Neural cell (in vitro differentiated cells): ENCODE measurements at regions not wholly inside any gene's neighbourhood (a gene's known extent, or its start where the extent isn't known, plus 50 kb on each side); places are given as distances from the start of the nearest gene placed in this dataset.

ENCODE experiments used
- H2AFZ ChIP-seq: fragments of 200-600, 300-800 bp; sonication (generic), shearing (Covaris generic); 2 replicates; pipeline ENCODE4 v1.6.0; 2014; ENCODE audit warnings: low read depth, mild to moderate bottlenecking, antibody characterized with exemption, low read length, moderate library complexity
- H3F3A ChIP-seq: fragments of 200-600 bp; shearing (Covaris generic); 2 replicates; pipeline ENCODE4 v1.6.1; 2016; ENCODE audit warnings: mild to moderate bottlenecking, moderate library complexity, mixed read lengths, antibody characterized with exemption, low read length; ENCODE audit not compliant: insufficient read depth, poor library complexity, severe bottlenecking
- H3K27ac ChIP-seq: fragments of 200-600, 300-800 bp; sonication (generic), shearing (Covaris generic); 2 replicates; pipeline ENCODE4 v1.5.1; 2014; ENCODE audit warnings: mild to moderate bottlenecking, low read length, moderate library complexity
- H3K27me3 ChIP-seq: fragments of 300-800, 200-600 bp; sonication (generic), shearing (Covaris generic); 2 replicates; pipeline ENCODE4 v1.6.0; 2014; ENCODE audit warnings: mild to moderate bottlenecking, low read depth, low read length, moderate library complexity; ENCODE audit not compliant: insufficient read depth
- H3K36me3 ChIP-seq: fragments of 300-800, 200-600 bp; sonication (generic), shearing (Covaris generic); 2 replicates; pipeline ENCODE4 v1.5.1; 2014; ENCODE audit warnings: mild to moderate bottlenecking, antibody characterized with exemption, low read length, moderate library complexity; ENCODE audit not compliant: insufficient read depth
- H3K4me2 ChIP-seq: fragments of 300-800, 200-600 bp; sonication (generic), shearing (Covaris generic); 2 replicates; pipeline ENCODE4 v1.6.0; 2014; ENCODE audit warnings: mild to moderate bottlenecking, low read length
- H3K4me3 ChIP-seq: fragments of 300-800, 200-600 bp; sonication (generic), shearing (Covaris generic); 2 replicates; pipeline ENCODE4 v1.5.1; 2014; ENCODE audit warnings: mild to moderate bottlenecking, low read length, moderate library complexity
- H3K79me2 ChIP-seq: fragments of 200-600 bp; shearing (Covaris generic); replicated peaks from 2 replicates; pipeline ENCODE4 v1.6.0; 2014; ENCODE audit warnings: mild to moderate bottlenecking, low read length, moderate library complexity; ENCODE audit not compliant: insufficient read depth
- H3K9ac ChIP-seq: fragments of 300-800, 200-600 bp; sonication (generic), shearing (Covaris generic); 2 replicates; pipeline ENCODE4 v1.6.1; 2016; ENCODE audit warnings: mild to moderate bottlenecking, low read length, mixed read lengths
- H3K9me2 ChIP-seq: fragments of 200-600 bp; shearing (Covaris generic); 2 replicates; pipeline ENCODE4 v1.6.1; 2016; ENCODE audit warnings: mild to moderate bottlenecking, low read length, mixed read lengths; ENCODE audit not compliant: insufficient read depth
- H3K9me3 ChIP-seq: fragments of 200-600, 300-800 bp; sonication (generic), shearing (Covaris generic); 2 replicates; pipeline ENCODE4 v1.6.1; 2016; ENCODE audit warnings: mild to moderate bottlenecking, mixed run types, low read length, moderate library complexity, mixed read lengths
- H4K20me1 ChIP-seq: fragments of 200-600 bp; shearing (Covaris generic); 2 replicates; pipeline ENCODE4 v1.6.1; 2016; ENCODE audit warnings: mild to moderate bottlenecking, mixed run types; ENCODE audit not compliant: insufficient read depth
- EP300 ChIP-seq: fragments of 450-650 bp; conservative IDR thresholded peaks from 2 replicates; pipeline ENCODE4 v1.6.1; 2014; ENCODE audit warnings: antibody characterized with exemption, mild to moderate bottlenecking, moderate library complexity; ENCODE audit not compliant: poor library complexity, severe bottlenecking
- EZH2 ChIP-seq: fragments of 200-600, 300-800 bp; shearing (Covaris generic), sonication (generic); IDR thresholded peaks from 2 replicates; pipeline ENCODE4 v1.6.1; 2014; ENCODE audit warnings: antibody characterized with exemption, low read length, borderline replicate concordance, mild to moderate bottlenecking; ENCODE audit not compliant: insufficient read depth, poor library complexity, severe bottlenecking
- MXI1 ChIP-seq: fragments of 450-650 bp; conservative IDR thresholded peaks from 2 replicates; pipeline ENCODE4 v1.6.1; 2014; ENCODE audit warnings: antibody characterized with exemption, mild to moderate bottlenecking; ENCODE audit not compliant: poor library complexity, severe bottlenecking
- POLR2AphosphoS5 ChIP-seq: IDR thresholded peaks from 2 replicates; pipeline ENCODE4 v1.6.1; 2012
- RAD21 ChIP-seq: fragments of 450-650 bp; conservative IDR thresholded peaks from 2 replicates; pipeline ENCODE4 v1.6.1; 2014; ENCODE audit warnings: antibody characterized with exemption, mild to moderate bottlenecking, moderate library complexity
- SMC3 ChIP-seq: fragments of 450-650 bp; conservative IDR thresholded peaks from 2 replicates; pipeline ENCODE4 v1.6.1; 2014; ENCODE audit warnings: antibody characterized with exemption, mild to moderate bottlenecking, moderate library complexity; ENCODE audit not compliant: poor library complexity
- TAF1 ChIP-seq: IDR thresholded peaks from 2 replicates; pipeline ENCODE4 v1.6.1; 2012; ENCODE audit warnings: low read depth
- TF ChIP-seq, protein P1 (sequence below): fragments of 450-650 bp; IDR thresholded peaks from 2 replicates; pipeline ENCODE4 v1.5.1; 2014; ENCODE audit warnings: antibody characterized with exemption, mild to moderate bottlenecking, moderate library complexity; ENCODE audit not compliant: poor library complexity, severe bottlenecking
- TF ChIP-seq, protein P2 (sequence below): IDR thresholded peaks from 2 replicates; pipeline ENCODE4 v1.6.1; 2012; ENCODE audit warnings: borderline replicate concordance

DNA sequence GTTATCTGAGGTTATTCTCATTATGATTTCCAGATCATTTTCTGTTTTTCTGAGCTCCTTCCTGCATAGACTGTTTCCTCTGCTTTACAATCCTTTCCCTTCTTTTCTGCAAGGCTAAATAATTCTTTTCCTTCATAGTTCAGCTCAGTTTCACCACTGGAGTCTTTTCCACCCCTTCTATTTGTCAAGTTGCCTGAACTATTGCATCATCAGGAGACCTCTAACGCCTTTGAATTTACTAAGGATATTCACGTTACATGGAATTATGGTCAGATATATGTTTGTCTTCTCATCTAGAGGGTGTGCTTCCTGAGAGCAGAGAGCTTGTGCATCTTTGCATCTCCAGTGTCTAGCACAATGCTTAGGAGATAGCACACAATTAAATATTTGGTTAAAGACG lies 140.4 kb upstream of the CA10 start:
- Histone ChIP-seq H3K36me3 (no peaks in the 10 kb centered on the region), H3K9me3 (no peaks in the 10 kb centered on the region), H3K4me3 (no peak overlapping the region), H3K27ac (no peak overlapping the region), H3F3A (no peaks in the 10 kb centered on the region), H3K79me2 (no peaks in the 10 kb centered on the region), H3K9ac (no peak overlapping the region), H4K20me1 (no peaks in the 10 kb centered on the region), H3K4me2 (no peak overlapping the region), H3K27me3 (no peaks in the 10 kb centered on the region), H3K9me2 (no peaks in the 10 kb centered on the region), H2AFZ (no peak overlapping the region)
- no peak for TF ChIP-seq EP300

DNA sequence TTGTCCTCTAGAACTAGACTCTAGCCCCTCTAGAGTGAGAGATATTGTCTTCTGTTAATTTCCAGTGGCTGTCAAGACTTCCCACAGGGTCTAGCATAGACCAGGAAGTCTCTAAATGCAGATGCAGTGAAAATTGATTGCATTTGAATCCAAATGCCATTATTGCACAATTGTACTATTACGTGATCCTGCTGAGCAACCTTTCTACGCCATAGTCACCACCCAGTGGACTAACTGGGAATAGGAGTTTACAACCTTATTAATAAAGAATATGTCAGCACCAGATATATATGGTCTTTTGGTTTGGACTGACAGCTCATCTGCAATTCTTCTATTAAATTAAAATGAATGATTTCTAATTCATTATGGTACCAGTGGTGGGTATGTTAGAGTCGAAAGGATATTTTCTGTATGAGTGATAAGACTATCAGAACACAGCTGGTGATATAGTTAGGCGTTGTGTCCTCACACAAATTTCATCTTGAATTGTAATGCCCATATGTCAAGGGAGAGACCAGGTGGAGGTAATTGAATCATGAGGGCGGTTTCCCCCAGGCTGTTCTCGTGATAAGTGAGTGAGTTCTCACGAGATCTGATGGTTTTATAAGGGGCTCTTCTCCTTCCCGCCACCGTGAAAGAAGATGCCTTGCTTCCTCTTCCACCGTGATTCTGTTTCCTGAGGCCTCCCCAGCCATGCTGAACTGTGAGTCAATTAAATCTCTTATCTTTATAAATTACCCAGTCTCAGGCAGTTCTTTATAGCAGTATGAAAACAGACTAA lies 138.9 kb upstream of the CA10 start:
- no peak overlapping the region for H3K27ac ChIP-seq
- H3K9me2 ChIP-seq = no peaks in the 10 kb centered on the region
- no peaks in the 10 kb centered on the region for H3K9me3 ChIP-seq
- no peak overlapping the region for H3K4me2 ChIP-seq
- no peaks in the 10 kb centered on the region for H3K27me3 ChIP-seq
- no peaks in the 10 kb centered on the region for H4K20me1 ChIP-seq
- H3K9ac ChIP-seq = no peak overlapping the region
- H3F3A ChIP-seq = no peaks in the 10 kb centered on the region
- TF ChIP-seq MXI1 (no peak), TAF1 (no peak), RAD21 (peak; percentile 26), SMC3 (no peak), EP300 (no peak), POLR2AphosphoS5 (no peak), EZH2 (no peak)
- TF ChIP-seq, protein P1, sequence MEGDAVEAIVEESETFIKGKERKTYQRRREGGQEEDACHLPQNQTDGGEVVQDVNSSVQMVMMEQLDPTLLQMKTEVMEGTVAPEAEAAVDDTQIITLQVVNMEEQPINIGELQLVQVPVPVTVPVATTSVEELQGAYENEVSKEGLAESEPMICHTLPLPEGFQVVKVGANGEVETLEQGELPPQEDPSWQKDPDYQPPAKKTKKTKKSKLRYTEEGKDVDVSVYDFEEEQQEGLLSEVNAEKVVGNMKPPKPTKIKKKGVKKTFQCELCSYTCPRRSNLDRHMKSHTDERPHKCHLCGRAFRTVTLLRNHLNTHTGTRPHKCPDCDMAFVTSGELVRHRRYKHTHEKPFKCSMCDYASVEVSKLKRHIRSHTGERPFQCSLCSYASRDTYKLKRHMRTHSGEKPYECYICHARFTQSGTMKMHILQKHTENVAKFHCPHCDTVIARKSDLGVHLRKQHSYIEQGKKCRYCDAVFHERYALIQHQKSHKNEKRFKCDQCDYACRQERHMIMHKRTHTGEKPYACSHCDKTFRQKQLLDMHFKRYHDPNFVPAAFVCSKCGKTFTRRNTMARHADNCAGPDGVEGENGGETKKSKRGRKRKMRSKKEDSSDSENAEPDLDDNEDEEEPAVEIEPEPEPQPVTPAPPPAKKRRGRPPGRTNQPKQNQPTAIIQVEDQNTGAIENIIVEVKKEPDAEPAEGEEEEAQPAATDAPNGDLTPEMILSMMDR = peak; percentile 40
- TF ChIP-seq, protein P2, sequence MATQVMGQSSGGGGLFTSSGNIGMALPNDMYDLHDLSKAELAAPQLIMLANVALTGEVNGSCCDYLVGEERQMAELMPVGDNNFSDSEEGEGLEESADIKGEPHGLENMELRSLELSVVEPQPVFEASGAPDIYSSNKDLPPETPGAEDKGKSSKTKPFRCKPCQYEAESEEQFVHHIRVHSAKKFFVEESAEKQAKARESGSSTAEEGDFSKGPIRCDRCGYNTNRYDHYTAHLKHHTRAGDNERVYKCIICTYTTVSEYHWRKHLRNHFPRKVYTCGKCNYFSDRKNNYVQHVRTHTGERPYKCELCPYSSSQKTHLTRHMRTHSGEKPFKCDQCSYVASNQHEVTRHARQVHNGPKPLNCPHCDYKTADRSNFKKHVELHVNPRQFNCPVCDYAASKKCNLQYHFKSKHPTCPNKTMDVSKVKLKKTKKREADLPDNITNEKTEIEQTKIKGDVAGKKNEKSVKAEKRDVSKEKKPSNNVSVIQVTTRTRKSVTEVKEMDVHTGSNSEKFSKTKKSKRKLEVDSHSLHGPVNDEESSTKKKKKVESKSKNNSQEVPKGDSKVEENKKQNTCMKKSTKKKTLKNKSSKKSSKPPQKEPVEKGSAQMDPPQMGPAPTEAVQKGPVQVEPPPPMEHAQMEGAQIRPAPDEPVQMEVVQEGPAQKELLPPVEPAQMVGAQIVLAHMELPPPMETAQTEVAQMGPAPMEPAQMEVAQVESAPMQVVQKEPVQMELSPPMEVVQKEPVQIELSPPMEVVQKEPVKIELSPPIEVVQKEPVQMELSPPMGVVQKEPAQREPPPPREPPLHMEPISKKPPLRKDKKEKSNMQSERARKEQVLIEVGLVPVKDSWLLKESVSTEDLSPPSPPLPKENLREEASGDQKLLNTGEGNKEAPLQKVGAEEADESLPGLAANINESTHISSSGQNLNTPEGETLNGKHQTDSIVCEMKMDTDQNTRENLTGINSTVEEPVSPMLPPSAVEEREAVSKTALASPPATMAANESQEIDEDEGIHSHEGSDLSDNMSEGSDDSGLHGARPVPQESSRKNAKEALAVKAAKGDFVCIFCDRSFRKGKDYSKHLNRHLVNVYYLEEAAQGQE = no peak
- no peak overlapping the region for H2AFZ ChIP-seq
- H3K4me3 ChIP-seq = no peak overlapping the region
- H3K79me2 ChIP-seq = no peaks in the 10 kb centered on the region
- no peaks in the 10 kb centered on the region for H3K36me3 ChIP-seq
